ENCODE measurements at regions not wholly inside any gene's neighbourhood (a gene's known extent, or its start where the extent isn't known, plus 50 kb on each side); places are given as distances from the start of the nearest gene placed in this dataset.

- no peak for DNase-seq (ENCODE audit: insufficient read length)
- FAIRE-seq, result no peak
- TF ChIP-seq TAF1 (IDR thresholded peaks at IDR 0.05; ENCODE audit: borderline replicate concordance, low read depth, low read length) (no peak), POLR2A (IDR thresholded peaks at IDR 0.05; ENCODE audit: low read depth, low read length) (no peak), POLR2AphosphoS5 (IDR thresholded peaks at IDR 0.05; ENCODE audit: low read depth, low read length) (no peak)
Measured at GRCh38 chr5:5902678-5903646, 475.4 kb downstream of the MED10 start.

GRCh38 chr5:5900350-5900749, 477.9 kb downstream of the ICE1 start:
- DNase-seq (ENCODE audit: insufficient read length) (no peak), FAIRE-seq (no peak)
- no peak for TF ChIP-seq TAF1 (IDR thresholded peaks at IDR 0.05; ENCODE audit: borderline replicate concordance, low read depth, low read length)
- TF ChIP-seq POLR2A (IDR thresholded peaks at IDR 0.05; ENCODE audit: low read depth, low read length), result no peak
- no peak for TF ChIP-seq POLR2AphosphoS5 (IDR thresholded peaks at IDR 0.05; ENCODE audit: low read depth, low read length)

GRCh38 chr5:5899716-5900115, 477.2 kb downstream of the ICE1 start:
- TF ChIP-seq POLR2AphosphoS5 (IDR thresholded peaks at IDR 0.05; ENCODE audit: low read depth, low read length) (no peak), POLR2A (IDR thresholded peaks at IDR 0.05; ENCODE audit: low read depth, low read length) (no peak), TAF1 (IDR thresholded peaks at IDR 0.05; ENCODE audit: borderline replicate concordance, low read depth, low read length) (no peak)
- FAIRE-seq (no peak), DNase-seq (ENCODE audit: insufficient read length) (no peak)

- TF ChIP-seq POLR2A (IDR thresholded peaks at IDR 0.05; ENCODE audit: low read depth, low read length), result no peak
- no peak for TF ChIP-seq POLR2AphosphoS5 (IDR thresholded peaks at IDR 0.05; ENCODE audit: low read depth, low read length)
- TF ChIP-seq TAF1 (IDR thresholded peaks at IDR 0.05; ENCODE audit: borderline replicate concordance, low read depth, low read length), result no peak
- no peak for DNase-seq (ENCODE audit: insufficient read length)
- peak; percentile 36 for FAIRE-seq
Measured at GRCh38 chr5:5888284-5888683, 465.8 kb downstream of the ICE1 start.

- DNase-seq (ENCODE audit: insufficient read length) (no peak), FAIRE-seq (no peak)
- TF ChIP-seq POLR2AphosphoS5 (IDR thresholded peaks at IDR 0.05; ENCODE audit: low read depth, low read length), result no peak
- TF ChIP-seq POLR2A (IDR thresholded peaks at IDR 0.05; ENCODE audit: low read depth, low read length), result no peak
- no peak for TF ChIP-seq TAF1 (IDR thresholded peaks at IDR 0.05; ENCODE audit: borderline replicate concordance, low read depth, low read length)
Measured at GRCh38 chr5:5887833-5888232, 465.4 kb downstream of the ICE1 start.

GRCh38 chr5:5886812-5887486, 464.5 kb downstream of the ICE1 start:
- DNase-seq (ENCODE audit: insufficient read length), result peak; percentile 75
- TF ChIP-seq POLR2A (IDR thresholded peaks at IDR 0.05; ENCODE audit: low read depth, low read length) (no peak), POLR2AphosphoS5 (IDR thresholded peaks at IDR 0.05; ENCODE audit: low read depth, low read length) (no peak), TAF1 (IDR thresholded peaks at IDR 0.05; ENCODE audit: borderline replicate concordance, low read depth, low read length) (no peak)
- peak; percentile 48 for FAIRE-seq

- no peak for FAIRE-seq
Measured at GRCh38 chr5:5886353-5886752, 463.9 kb downstream of the ICE1 start.

GRCh38 chr5:5885782-5886181, 463.3 kb downstream of the ICE1 start:
- DNase-seq (ENCODE audit: insufficient read length) (no peak), FAIRE-seq (no peak)
- no peak for TF ChIP-seq POLR2AphosphoS5 (IDR thresholded peaks at IDR 0.05; ENCODE audit: low read depth, low read length)
- TF ChIP-seq POLR2A (IDR thresholded peaks at IDR 0.05; ENCODE audit: low read depth, low read length), result no peak
- no peak for TF ChIP-seq TAF1 (IDR thresholded peaks at IDR 0.05; ENCODE audit: borderline replicate concordance, low read depth, low read length)

More at GRCh38 chr5:5886353-5886752, 463.9 kb downstream of the ICE1 start:
- TF ChIP-seq POLR2AphosphoS5 (IDR thresholded peaks at IDR 0.05; ENCODE audit: low read depth, low read length), result no peak
- no peak for TF ChIP-seq POLR2A (IDR thresholded peaks at IDR 0.05; ENCODE audit: low read depth, low read length)
- TF ChIP-seq TAF1 (IDR thresholded peaks at IDR 0.05; ENCODE audit: borderline replicate concordance, low read depth, low read length), result no peak
- no peak for DNase-seq (ENCODE audit: insufficient read length)

- DNase-seq (ENCODE audit: insufficient read length), result no peak
- FAIRE-seq, result no peak
- no peak for TF ChIP-seq TAF1 (IDR thresholded peaks at IDR 0.05; ENCODE audit: borderline replicate concordance, low read depth, low read length)
Measured at GRCh38 chr5:5884593-5884992, 462.1 kb downstream of the ICE1 start.

GRCh38 chr5:5883562-5883961, 461.1 kb downstream of the ICE1 start:
- TF ChIP-seq POLR2AphosphoS5 (IDR thresholded peaks at IDR 0.05; ENCODE audit: low read depth, low read length), result no peak
- TF ChIP-seq POLR2A (IDR thresholded peaks at IDR 0.05; ENCODE audit: low read depth, low read length), result no peak
- no peak for TF ChIP-seq TAF1 (IDR thresholded peaks at IDR 0.05; ENCODE audit: borderline replicate concordance, low read depth, low read length)
- FAIRE-seq (no peak), DNase-seq (ENCODE audit: insufficient read length) (no peak)

GRCh38 chr5:5883146-5883545, 460.7 kb downstream of the ICE1 start:
- no peak for TF ChIP-seq TAF1 (IDR thresholded peaks at IDR 0.05; ENCODE audit: borderline replicate concordance, low read depth, low read length)
- TF ChIP-seq POLR2A (IDR thresholded peaks at IDR 0.05; ENCODE audit: low read depth, low read length), result no peak
- no peak for TF ChIP-seq POLR2AphosphoS5 (IDR thresholded peaks at IDR 0.05; ENCODE audit: low read depth, low read length)
- FAIRE-seq (no peak), DNase-seq (ENCODE audit: insufficient read length) (no peak)

GRCh38 chr5:5882706-5883105, 460.2 kb downstream of the ICE1 start:
- no peak for DNase-seq (ENCODE audit: insufficient read length)
- no peak for FAIRE-seq
- no peak for TF ChIP-seq POLR2AphosphoS5 (IDR thresholded peaks at IDR 0.05; ENCODE audit: low read depth, low read length)

Measured in GM12892 (cell line).